Brain microvascular endothelial cell (primary cell): ENCODE measurements at regions not wholly inside any gene's neighbourhood (a gene's known extent, or its start where the extent isn't known, plus 50 kb on each side); places are given as distances from the start of the nearest gene placed in this dataset.

ENCODE experiments used
- DNase-seq: peaks from one replicate; pipeline ENCODE4 v3.0.0-alpha.2; 2020
- H3K27ac ChIP-seq: fragments of 250-450 bp; sonication (Bioruptor Pico); 2 replicates; pipeline ENCODE4 v1.5.1; 2020; ENCODE audit warnings: mild to moderate bottlenecking, moderate library complexity
- H3K27me3 ChIP-seq: fragments of 250-450 bp; sonication (Bioruptor Pico); replicated peaks from 2 replicates; pipeline ENCODE4 v1.5.1; 2020; ENCODE audit warnings: mild to moderate bottlenecking
- H3K36me3 ChIP-seq: fragments of 250-450 bp; sonication (Bioruptor Pico); replicated peaks from 2 replicates; pipeline ENCODE4 v1.5.1; 2020; ENCODE audit warnings: mild to moderate bottlenecking
- H3K4me3 ChIP-seq: 2 replicates; pipeline ENCODE4 v1.5.1; 2011; ENCODE audit warnings: low read depth, mild to moderate bottlenecking, control low read depth, low read length, moderate library complexity
- CTCF ChIP-seq: IDR thresholded peaks from 2 replicates; pipeline ENCODE4 v1.5.1; 2011; ENCODE audit warnings: low read depth, mild to moderate bottlenecking, moderate library complexity, low read length, control low read depth, inconsistent platforms; ENCODE audit errors: missing control alignments
- in situ Hi-C: cut with HindIII; loops from 2 replicates; pipeline ENCODE4 v1.10.0; 2017; ENCODE audit warnings: low sequenced_read_pairs, low pct_ligation_motif_present

- in situ Hi-C loops = no loop called here
- no peak for DNase-seq
- no peaks in the 10 kb centered on the region for H3K36me3 ChIP-seq
- H3K27ac ChIP-seq = no peak overlapping the region
- H3K4me3 ChIP-seq = no peak overlapping the region
- H3K27me3 ChIP-seq = no peaks in the 10 kb centered on the region
- TF ChIP-seq CTCF = no peak
Observed at GRCh38 chr18:4573735-4574134, 118.6 kb upstream of the DLGAP1 start.

GRCh38 chr18:4557502-4557901 is 102.4 kb upstream of the DLGAP1 start:
- DNase-seq = no peak
- Histone ChIP-seq H3K27me3 (no peaks in the 10 kb centered on the region), H3K4me3 (no peak overlapping the region), H3K36me3 (no peaks in the 10 kb centered on the region), H3K27ac (no peak overlapping the region)
- no peak for TF ChIP-seq CTCF
- in situ Hi-C loops = no loop called here

GRCh38 chr18:4551001-4551360 is 95.9 kb upstream of the DLGAP1 start:
- Histone ChIP-seq H3K27me3 (no peaks in the 10 kb centered on the region), H3K4me3 (no peak overlapping the region), H3K36me3 (no peaks in the 10 kb centered on the region), H3K27ac (no peak overlapping the region)
- no peak for TF ChIP-seq CTCF
- DNase-seq = no peak
- in situ Hi-C loops = no loop called here

- no peaks in the 10 kb centered on the region for H3K27me3 ChIP-seq
- no peak for TF ChIP-seq CTCF
- no peaks in the 10 kb centered on the region for H3K36me3 ChIP-seq
- H3K27ac ChIP-seq = no peak overlapping the region
- no peak overlapping the region for H3K4me3 ChIP-seq
- in situ Hi-C loops = no loop called here
- DNase-seq = no peak
Observed at GRCh38 chr18:4549164-4549872, 94.2 kb upstream of the DLGAP1 start.

- in situ Hi-C loops = no loop called here
- H3K27me3 ChIP-seq = no peaks in the 10 kb centered on the region
- H3K36me3 ChIP-seq = no peaks in the 10 kb centered on the region
- DNase-seq = no peak
- no peak overlapping the region for H3K4me3 ChIP-seq
- H3K27ac ChIP-seq = no peak overlapping the region
- no peak for TF ChIP-seq CTCF
Observed at GRCh38 chr18:4547126-4547525, 92.0 kb upstream of the DLGAP1 start.

GRCh38 chr18:4544142-4544541 is 89.0 kb upstream of the DLGAP1 start:
- in situ Hi-C loops = no loop called here
- H3K4me3 ChIP-seq = no peak overlapping the region
- DNase-seq = no peak
- H3K27me3 ChIP-seq = no peaks in the 10 kb centered on the region
- no peak for TF ChIP-seq CTCF
- H3K36me3 ChIP-seq = no peaks in the 10 kb centered on the region
- no peak overlapping the region for H3K27ac ChIP-seq
